HCT116 (cell line): ENCODE measurements at regions not wholly inside any gene's neighbourhood (a gene's known extent, or its start where the extent isn't known, plus 50 kb on each side); places are given as distances from the start of the nearest gene placed in this dataset.

Experiments
- ATAC-seq: fragments of 200-7000 bp; cut with Tn5 transposase; 2 replicates; pipeline ENCODE4 v1.9.1; 2020; ENCODE audit warnings: mild to moderate bottlenecking, moderate library complexity
- BruUV-seq: library from RNA; stranded (reverse); fragments of 400-500 nt; replicated peaks from 2 replicates; lab custom pipeline; 2021; lab: Mats Ljungman, UMichigan
- CTCF ChIA-PET: fragments of 300-600 bp; sonication (Branson Sonifier 250); formaldehyde crosslinking; loops from one replicate; lab custom pipeline; 2021; ENCODE audit warnings: antibody characterized with exemption; lab: Charles Lee
- POLR2A ChIA-PET: fragments of 300-600, 350-600 bp; sonication (Branson Sonifier 250); formaldehyde crosslinking; loops from one replicate; lab custom pipeline; 2021; ENCODE audit warnings: antibody characterized with exemption; lab: Charles Lee
- RAD21 ChIA-PET, 2 experiments: fragments of 300-600 bp; sonication (Branson Sonifier 250); formaldehyde crosslinking; loops; one replicate each; lab custom pipeline; 2023; ENCODE audit warnings: low total read pairs in 2 of 2; ENCODE audit not compliant: uncharacterized antibody in 2 of 2, unreplicated experiment in 2 of 2, low non-redundant PET in 1 of 2; lab: Charles Lee
- DNase-seq: peaks from one replicate; pipeline ENCODE4 v3.0.0-alpha.2; 2010; ENCODE audit warnings: low read depth, low spot score
- H2AFZ ChIP-seq: fragments of 200-600 bp; shearing (Covaris generic), sonication (generic); 2 replicates; pipeline ENCODE4 v1.6.1; 2017; ENCODE audit warnings: low read depth, mixed run types, mixed read lengths, antibody characterized with exemption, low read length; ENCODE audit not compliant: poor library complexity, severe bottlenecking
- H3K27ac ChIP-seq: 2 replicates; pipeline ENCODE4 v1.5.1; 2012; ENCODE audit warnings: low read depth, low read length
- H3K27me3 ChIP-seq: fragments of 200-600 bp; sonication (generic); 2 replicates; pipeline ENCODE4 v1.6.1; 2016; ENCODE audit warnings: mixed run types, low read length, mixed read lengths; ENCODE audit not compliant: insufficient read depth
- H3K36me3 ChIP-seq, 2 experiments: fragments of 200-500 bp in 1 of 2; fragments of 200-600 bp in 1 of 2; sonication (Bioruptor generic) in 1 of 2; sonication (generic) in 1 of 2; 2 replicates each; pipeline versions ENCODE4 v1.5.1 to v1.6.1; 2014 to 2016; ENCODE audit warnings: low read length in 2 of 2, inconsistent platforms in 1 of 2, mixed read lengths in 1 of 2, mixed run types in 1 of 2; ENCODE audit not compliant: insufficient read depth in 2 of 2, control insufficient read depth in 1 of 2
- H3K4me1 ChIP-seq, 2 experiments: fragments of 200-600 bp in 1 of 2; sonication (generic) in 1 of 2; 2 replicates each; pipeline versions ENCODE4 v1.5.1 to v1.6.1; 2012 to 2017; ENCODE audit warnings: low read length in 2 of 2, inconsistent platforms in 1 of 2, mild to moderate bottlenecking in 1 of 2, mixed read lengths in 1 of 2, mixed run types in 1 of 2, moderate library complexity in 1 of 2; ENCODE audit not compliant: insufficient read depth in 2 of 2, control insufficient read depth in 1 of 2
- H3K4me2 ChIP-seq: fragments of 200-600 bp; sonication (generic); 2 replicates; pipeline ENCODE4 v1.6.1; 2017; ENCODE audit warnings: mixed run types, low read length, mixed read lengths
- H3K4me3 ChIP-seq, 2 experiments: fragments of 200-600 bp in 1 of 2; sonication (generic) in 1 of 2; replicated peaks in 1 of 2; 2 replicates each; pipeline ENCODE4 v1.5.1; 2011 to 2016; ENCODE audit warnings: low read length in 2 of 2, control low read depth in 1 of 2, low read depth in 1 of 2, mild to moderate bottlenecking in 1 of 2, mixed read lengths in 1 of 2, mixed run types in 1 of 2
- H3K79me2 ChIP-seq: fragments of 200-600 bp; sonication (generic); 2 replicates; pipeline ENCODE4 v1.6.1; 2017; ENCODE audit warnings: mild to moderate bottlenecking, mixed run types, low read length, moderate library complexity, mixed read lengths; ENCODE audit not compliant: insufficient read depth
- H3K9ac ChIP-seq: fragments of 200-600 bp; sonication (generic); 2 replicates; pipeline ENCODE4 v1.6.1; 2016; ENCODE audit warnings: low read length, mixed read lengths
- H3K9me2 ChIP-seq: fragments of 200-600 bp; sonication (generic), shearing (Covaris generic); 2 replicates; pipeline ENCODE4 v1.6.1; 2017; ENCODE audit warnings: mixed run types, mild to moderate bottlenecking, moderate library complexity; ENCODE audit not compliant: insufficient read depth
- H3K9me3 ChIP-seq, 2 experiments: fragments of 200-500 bp in 1 of 2; fragments of 200-600 bp in 1 of 2; sonication (Bioruptor generic) in 1 of 2; sonication (generic) in 1 of 2; 2 replicates each; pipeline ENCODE4 v1.6.1; 2014 to 2017; ENCODE audit warnings: low read length in 2 of 2, mixed read lengths in 2 of 2, inconsistent platforms in 1 of 2, low read depth in 1 of 2, mild to moderate bottlenecking in 1 of 2, mixed run types in 1 of 2, moderate library complexity in 1 of 2; ENCODE audit not compliant: control insufficient read depth in 1 of 2, insufficient read depth in 1 of 2
- H4K20me1 ChIP-seq: fragments of 200-600 bp; sonication (generic), shearing (Covaris generic); 2 replicates; pipeline ENCODE4 v1.6.1; 2017; ENCODE audit warnings: mixed run types, mild to moderate bottlenecking, moderate library complexity; ENCODE audit not compliant: insufficient read depth
- CBX3 ChIP-seq: IDR thresholded peaks from 2 replicates; pipeline ENCODE4 v1.6.1; 2012; ENCODE audit warnings: low read depth
- CEBPB ChIP-seq: IDR thresholded peaks from 2 replicates; pipeline ENCODE4 v1.6.1; 2012; ENCODE audit warnings: low read depth
- EGR1 ChIP-seq: IDR thresholded peaks from 2 replicates; pipeline ENCODE4 v1.6.1; 2012; ENCODE audit warnings: low read depth
- EZH2 ChIP-seq: fragments of 200-600 bp; sonication (generic); IDR thresholded peaks from 2 replicates; pipeline ENCODE4 v1.6.1; 2017; ENCODE audit warnings: antibody characterized with exemption, mixed run types
- EZH2phosphoT487 ChIP-seq: fragments of 200-600 bp; IDR thresholded peaks from 2 replicates; pipeline ENCODE4 v1.6.1; 2018; ENCODE audit warnings: antibody characterized with exemption, borderline replicate concordance
- JUND ChIP-seq: IDR thresholded peaks from 2 replicates; pipeline ENCODE4 v1.6.1; 2012
- POLR2A ChIP-seq: IDR thresholded peaks from 2 replicates; pipeline ENCODE4 v1.7.0; 2011; ENCODE audit warnings: borderline replicate concordance; ENCODE audit not compliant: insufficient read depth, insufficient read length; ENCODE audit errors: extremely low read depth
- POLR2AphosphoS5 ChIP-seq: IDR thresholded peaks from 2 replicates; pipeline ENCODE4 v1.6.1; 2011; ENCODE audit warnings: mild to moderate bottlenecking, low read depth, low read length, moderate library complexity
- SIN3A ChIP-seq: IDR thresholded peaks from 2 replicates; pipeline ENCODE4 v1.6.1; 2012; ENCODE audit warnings: low read depth
- SP1 ChIP-seq: IDR thresholded peaks from 2 replicates; pipeline ENCODE4 v1.6.1; 2012; ENCODE audit warnings: low read depth
- ZFX ChIP-seq: fragments of 450-650 bp; IDR thresholded peaks from 2 replicates; pipeline ENCODE4 v1.6.1; 2017
- ZNF274 ChIP-seq: fragments of 200-500 bp; sonication (Bioruptor generic); IDR thresholded peaks from 2 replicates; pipeline ENCODE4 v1.6.1; 2014; ENCODE audit warnings: mild to moderate bottlenecking, low read depth, low read length, inconsistent platforms
- intact Hi-C: fragments of 100-400 bp; cut with micrococcal nuclease; formaldehyde crosslinking; loops from 2 replicates; pipeline ENCODE4 v1.10.0; 2022
- TF ChIP-seq, protein P1 (sequence below): IDR thresholded peaks from 2 replicates; pipeline ENCODE4 v1.6.1; 2012; ENCODE audit warnings: low read depth
- TF ChIP-seq, protein P2 (sequence below), 3 experiments: fragments of 200-600 bp in 1 of 3; sonication (generic) in 1 of 3; IDR thresholded peaks in 2 of 3; conservative IDR thresholded peaks in 1 of 3; 2 replicates each; pipeline ENCODE4 v1.5.1; 2012 to 2017; ENCODE audit warnings: low read depth in 2 of 3, low read length in 2 of 3, antibody characterized with exemption in 1 of 3, borderline replicate concordance in 1 of 3, control low read depth in 1 of 3, mild to moderate bottlenecking in 1 of 3, mixed read lengths in 1 of 3, mixed run types in 1 of 3, moderate library complexity in 1 of 3; ENCODE audit not compliant: insufficient read depth in 1 of 3
- TF ChIP-seq, protein P3 (sequence below): IDR thresholded peaks from 2 replicates; pipeline ENCODE4 v1.6.1; 2012

DNA sequence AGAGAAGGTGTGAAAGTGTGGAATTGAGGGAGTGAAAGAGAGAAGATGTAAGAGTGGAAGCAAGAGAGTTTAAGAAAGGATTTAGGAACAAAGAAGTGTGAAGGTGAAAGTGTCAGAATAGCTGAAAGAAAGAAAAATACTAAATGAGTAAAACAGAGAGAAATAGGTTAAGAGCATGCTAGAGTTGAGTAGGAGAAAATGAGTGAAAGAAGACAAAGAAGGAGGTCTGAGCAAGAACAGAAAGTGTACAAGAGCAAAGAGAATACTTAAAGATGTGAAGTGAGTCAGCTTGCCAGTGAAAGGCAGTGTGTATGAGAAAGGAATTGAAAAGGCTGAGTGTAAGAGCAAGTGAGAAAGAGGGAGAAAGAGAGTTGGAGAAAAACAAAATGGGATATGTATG, 348.8 kb upstream of the BCHE start:
- Histone ChIP-seq H3K27me3 (no peaks in the 10 kb centered on the region), H3K36me3 (no peaks in the 10 kb centered on the region), H3K9me2 (no peaks in the 10 kb centered on the region), H3K79me2 (no peaks in the 10 kb centered on the region), H3K4me2 (no peak overlapping the region), H3K9ac (no peak overlapping the region), H4K20me1 (no peaks in the 10 kb centered on the region), H2AFZ (no peak overlapping the region), H3K9me3 (no peaks in the 10 kb centered on the region), H3K4me1 (no peaks in the 10 kb centered on the region), H3K27ac (no peak overlapping the region), H3K4me3 (no peak overlapping the region)
- no peak for TF ChIP-seq SIN3A
- TF ChIP-seq, protein P1, sequence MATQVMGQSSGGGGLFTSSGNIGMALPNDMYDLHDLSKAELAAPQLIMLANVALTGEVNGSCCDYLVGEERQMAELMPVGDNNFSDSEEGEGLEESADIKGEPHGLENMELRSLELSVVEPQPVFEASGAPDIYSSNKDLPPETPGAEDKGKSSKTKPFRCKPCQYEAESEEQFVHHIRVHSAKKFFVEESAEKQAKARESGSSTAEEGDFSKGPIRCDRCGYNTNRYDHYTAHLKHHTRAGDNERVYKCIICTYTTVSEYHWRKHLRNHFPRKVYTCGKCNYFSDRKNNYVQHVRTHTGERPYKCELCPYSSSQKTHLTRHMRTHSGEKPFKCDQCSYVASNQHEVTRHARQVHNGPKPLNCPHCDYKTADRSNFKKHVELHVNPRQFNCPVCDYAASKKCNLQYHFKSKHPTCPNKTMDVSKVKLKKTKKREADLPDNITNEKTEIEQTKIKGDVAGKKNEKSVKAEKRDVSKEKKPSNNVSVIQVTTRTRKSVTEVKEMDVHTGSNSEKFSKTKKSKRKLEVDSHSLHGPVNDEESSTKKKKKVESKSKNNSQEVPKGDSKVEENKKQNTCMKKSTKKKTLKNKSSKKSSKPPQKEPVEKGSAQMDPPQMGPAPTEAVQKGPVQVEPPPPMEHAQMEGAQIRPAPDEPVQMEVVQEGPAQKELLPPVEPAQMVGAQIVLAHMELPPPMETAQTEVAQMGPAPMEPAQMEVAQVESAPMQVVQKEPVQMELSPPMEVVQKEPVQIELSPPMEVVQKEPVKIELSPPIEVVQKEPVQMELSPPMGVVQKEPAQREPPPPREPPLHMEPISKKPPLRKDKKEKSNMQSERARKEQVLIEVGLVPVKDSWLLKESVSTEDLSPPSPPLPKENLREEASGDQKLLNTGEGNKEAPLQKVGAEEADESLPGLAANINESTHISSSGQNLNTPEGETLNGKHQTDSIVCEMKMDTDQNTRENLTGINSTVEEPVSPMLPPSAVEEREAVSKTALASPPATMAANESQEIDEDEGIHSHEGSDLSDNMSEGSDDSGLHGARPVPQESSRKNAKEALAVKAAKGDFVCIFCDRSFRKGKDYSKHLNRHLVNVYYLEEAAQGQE, result no peak
- no peak for TF ChIP-seq CEBPB
- ChIA-PET CTCF (no interaction called here), POLR2A (no interaction called here), RAD21 (no interaction called here)
- intact Hi-C loops, result no loop called here
- ATAC-seq (no peak), DNase-seq (no peak)
- BruUV-seq, result no TSS peak

DNA sequence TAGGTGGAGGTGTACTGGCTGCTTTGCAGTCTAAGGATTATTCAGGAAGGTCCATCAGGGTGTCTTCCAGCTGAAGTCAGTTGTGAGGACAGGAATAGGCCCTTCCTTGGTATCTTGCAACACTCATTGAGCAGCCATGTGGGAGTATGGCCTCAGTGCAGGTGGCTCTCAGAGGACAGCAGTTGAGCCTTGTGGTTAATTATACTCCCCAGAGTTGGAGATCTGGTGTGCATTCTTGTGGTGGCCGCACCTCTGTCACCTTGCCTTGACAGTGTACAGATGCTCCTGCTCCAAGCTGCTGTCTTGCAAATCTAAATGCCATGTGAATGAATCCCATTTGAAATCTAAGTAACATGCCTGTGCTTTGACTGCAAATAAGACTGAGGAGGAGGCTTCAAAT, 339.9 kb upstream of the BCHE start:
- H3K9ac ChIP-seq, result no peak overlapping the region
- ChIA-PET CTCF (no interaction called here), RAD21 (no interaction called here), POLR2A (no interaction called here)
- BruUV-seq, result no TSS peak
- H3K4me2 ChIP-seq, result no peak overlapping the region
- H3K9me2 ChIP-seq, result no peaks in the 10 kb centered on the region
- H4K20me1 ChIP-seq, result no peaks in the 10 kb centered on the region
- no peaks in the 10 kb centered on the region for H3K36me3 ChIP-seq
- H3K4me1 ChIP-seq, result no peaks in the 10 kb centered on the region
- H3K79me2 ChIP-seq, result no peaks in the 10 kb centered on the region
- intact Hi-C loops, result no loop called here
- no peaks in the 10 kb centered on the region for H3K9me3 ChIP-seq
- ATAC-seq, result no peak
- no peak overlapping the region for H3K4me3 ChIP-seq
- no peaks in the 10 kb centered on the region for H3K27me3 ChIP-seq
- DNase-seq, result no peak
- no peak overlapping the region for H3K27ac ChIP-seq
- no peak overlapping the region for H2AFZ ChIP-seq
- no peak for TF ChIP-seq EZH2phosphoT487
- no peak for TF ChIP-seq CBX3
- no peak for TF ChIP-seq SP1
- no peak for TF ChIP-seq SIN3A
- TF ChIP-seq EZH2, result no peak
- no peak for TF ChIP-seq EGR1
- TF ChIP-seq, protein P2, sequence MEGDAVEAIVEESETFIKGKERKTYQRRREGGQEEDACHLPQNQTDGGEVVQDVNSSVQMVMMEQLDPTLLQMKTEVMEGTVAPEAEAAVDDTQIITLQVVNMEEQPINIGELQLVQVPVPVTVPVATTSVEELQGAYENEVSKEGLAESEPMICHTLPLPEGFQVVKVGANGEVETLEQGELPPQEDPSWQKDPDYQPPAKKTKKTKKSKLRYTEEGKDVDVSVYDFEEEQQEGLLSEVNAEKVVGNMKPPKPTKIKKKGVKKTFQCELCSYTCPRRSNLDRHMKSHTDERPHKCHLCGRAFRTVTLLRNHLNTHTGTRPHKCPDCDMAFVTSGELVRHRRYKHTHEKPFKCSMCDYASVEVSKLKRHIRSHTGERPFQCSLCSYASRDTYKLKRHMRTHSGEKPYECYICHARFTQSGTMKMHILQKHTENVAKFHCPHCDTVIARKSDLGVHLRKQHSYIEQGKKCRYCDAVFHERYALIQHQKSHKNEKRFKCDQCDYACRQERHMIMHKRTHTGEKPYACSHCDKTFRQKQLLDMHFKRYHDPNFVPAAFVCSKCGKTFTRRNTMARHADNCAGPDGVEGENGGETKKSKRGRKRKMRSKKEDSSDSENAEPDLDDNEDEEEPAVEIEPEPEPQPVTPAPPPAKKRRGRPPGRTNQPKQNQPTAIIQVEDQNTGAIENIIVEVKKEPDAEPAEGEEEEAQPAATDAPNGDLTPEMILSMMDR (IDR thresholded peaks at IDR 0.05 in 2 of 3, conservative IDR thresholded peaks at IDR 0.05 in 1 of 3; ENCODE audit: borderline replicate concordance in 1 of 3, insufficient read depth in 1 of 3, low read depth in 2 of 3, low read length in 2 of 3), result no peak
- no peak for TF ChIP-seq POLR2A
- no peak for TF ChIP-seq POLR2AphosphoS5
- TF ChIP-seq JUND, result no peak
- TF ChIP-seq ZFX, result no peak
- no peak for TF ChIP-seq ZNF274
- TF ChIP-seq, protein P3, sequence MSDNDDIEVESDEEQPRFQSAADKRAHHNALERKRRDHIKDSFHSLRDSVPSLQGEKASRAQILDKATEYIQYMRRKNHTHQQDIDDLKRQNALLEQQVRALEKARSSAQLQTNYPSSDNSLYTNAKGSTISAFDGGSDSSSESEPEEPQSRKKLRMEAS, result no peak
